Sciatic nerve (tissue), 2 donors: ENCODE measurements at regions not wholly inside any gene's neighbourhood (a gene's known extent, or its start where the extent isn't known, plus 50 kb on each side); places are given as distances from the start of the nearest gene placed in this dataset.
"Not testable (repeated sequence)": the region's sequence is repeated elsewhere in the genome, so short reads cannot be mapped to it uniquely, and the experiment has no call there.

Experiments used
- ATAC-seq: fragments of 200-7000 bp; cut with Tn5 transposase; one replicate; pipeline ENCODE4 v1.9.1; 2020; ENCODE audit warnings: mild to moderate bottlenecking, moderate library complexity
- DNase-seq: peaks from one replicate; pipeline ENCODE4 v3.0.0-alpha.2; 2020; ENCODE audit warnings: low spot score
- intact Hi-C: fragments of 100-400 bp; cut with DNase I; formaldehyde crosslinking; loops from one replicate; pipeline ENCODE4 v1.14.2; 2022
- donor health status: DM: no; HTN: no; CAD: no.
- donor health status: DM: no; HTN: no; CAD: no.

DNA sequence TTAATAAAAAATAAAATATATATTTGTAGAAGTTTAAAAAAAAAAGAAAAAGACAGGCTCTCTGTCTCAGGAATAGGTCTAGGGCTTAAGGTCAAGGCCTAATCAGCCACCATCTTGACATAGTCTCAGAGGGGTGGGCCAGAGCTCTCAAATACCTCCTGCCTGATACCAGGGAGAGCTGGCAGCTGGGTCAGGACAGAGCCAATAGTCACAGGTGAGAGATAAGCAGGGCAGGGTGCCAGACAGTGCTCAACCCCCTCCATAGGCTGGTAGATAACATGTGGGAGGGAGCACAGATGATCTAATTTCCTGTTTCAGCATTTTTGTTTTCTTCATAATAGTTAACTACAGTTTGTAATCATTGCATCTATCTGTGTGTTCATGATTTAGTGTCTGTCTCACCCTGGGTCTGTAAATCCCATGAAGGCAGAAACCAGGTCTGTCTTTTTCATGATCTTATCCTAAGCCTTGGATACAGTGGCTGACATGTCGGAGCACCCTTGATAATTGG, 152.0 kb upstream of the GRIK3 start:
- intact Hi-C loops = no loop called here
- DNase-seq (no peak), ATAC-seq (no peak)

- DNase-seq = no peak
- no peak for ATAC-seq
- intact Hi-C loops = no loop called here
These were observed 154.8 kb upstream of the GRIK3 start for GRCh38 chr1:37189111-37189510.

DNA sequence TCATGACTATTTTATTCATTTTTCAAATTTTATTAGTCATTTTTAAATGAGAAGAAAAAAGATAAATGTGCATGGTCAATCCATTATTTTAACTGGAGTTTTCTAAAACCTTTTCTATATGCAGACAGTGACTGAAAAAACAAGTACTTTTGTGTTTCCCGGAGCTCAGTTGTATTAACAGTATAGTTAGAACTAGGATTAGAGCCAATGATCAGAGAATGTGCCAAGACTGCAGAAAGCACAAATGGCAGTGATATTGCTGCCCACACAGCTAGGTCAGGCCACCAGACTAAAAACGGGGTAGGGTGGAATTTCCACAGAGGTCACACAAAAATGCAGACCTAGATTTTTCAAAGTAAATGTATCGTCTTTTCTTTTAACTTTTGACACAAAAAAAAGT, 163.1 kb upstream of the GRIK3 start:
- ATAC-seq = no peak
- DNase-seq = no peak
- intact Hi-C loops = no loop called here

DNA sequence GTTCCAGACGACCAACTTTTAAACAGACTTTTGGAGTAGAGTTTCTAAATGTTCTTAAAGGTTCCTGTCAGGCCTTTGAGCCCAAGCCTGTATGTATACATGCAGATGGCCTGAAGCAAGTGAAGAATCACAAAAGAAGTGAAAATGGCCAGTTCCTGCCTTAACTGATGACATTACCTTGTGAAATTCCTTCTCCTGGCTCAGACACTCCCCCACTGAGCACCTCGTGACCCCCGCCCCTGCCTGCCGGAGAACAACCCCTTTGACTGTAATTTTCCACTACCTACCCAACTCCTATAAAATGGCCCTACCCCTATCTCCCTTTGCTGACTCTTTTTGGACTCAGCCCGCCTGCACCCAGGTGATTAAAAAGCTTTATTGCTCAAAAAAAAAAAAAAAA, 180.0 kb upstream of the GRIK3 start:
- ATAC-seq, DNase-seq, intact Hi-C loops: not testable (repeated sequence)

DNA sequence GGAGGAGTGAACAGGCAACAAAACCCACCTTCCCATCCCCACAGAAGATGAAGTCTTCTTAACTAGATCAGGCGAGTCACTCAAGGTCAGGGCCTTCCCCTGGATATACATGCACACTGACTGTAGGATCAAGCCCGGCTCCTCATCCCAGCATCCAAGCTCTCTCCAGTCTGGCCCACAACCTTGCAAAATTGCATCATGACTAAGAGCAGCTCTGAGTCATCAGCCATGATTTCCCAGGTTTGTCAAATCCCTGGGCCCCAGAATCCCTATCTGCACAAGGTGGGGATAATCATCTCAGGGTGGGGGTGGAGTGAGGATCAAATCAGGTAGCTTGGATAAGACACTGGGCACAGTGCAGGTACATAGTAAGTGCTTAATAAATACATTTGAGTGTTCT, 199.3 kb upstream of the GRIK3 start:
- intact Hi-C loops = no loop called here
- ATAC-seq (no peak), DNase-seq (no peak)

DNA sequence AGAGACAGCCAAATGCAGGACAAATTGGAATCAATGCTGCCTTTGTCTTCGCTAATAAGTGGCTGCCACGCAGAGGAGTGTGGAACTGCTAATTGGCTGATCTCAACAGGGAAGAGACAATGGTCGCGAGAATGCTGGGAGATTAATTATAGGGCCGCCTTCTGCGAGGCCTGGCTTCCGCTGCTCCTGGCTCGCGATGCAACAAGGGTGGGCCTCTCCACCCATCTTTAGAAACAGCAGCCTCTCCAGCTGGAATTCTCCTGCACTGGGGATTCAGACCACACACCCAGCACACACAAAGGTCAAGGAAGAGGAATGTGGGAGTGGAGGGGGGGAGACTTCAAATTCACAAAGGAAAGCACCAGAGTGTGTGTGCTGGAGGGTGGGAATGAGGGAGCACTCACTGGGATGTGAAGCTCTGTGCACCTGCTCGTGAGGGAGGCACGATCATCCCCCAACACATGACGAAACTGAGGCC, 200.7 kb upstream of the GRIK3 start:
- intact Hi-C loops = no loop called here
- ATAC-seq (peak; percentile 91), DNase-seq (no peak)

DNA sequence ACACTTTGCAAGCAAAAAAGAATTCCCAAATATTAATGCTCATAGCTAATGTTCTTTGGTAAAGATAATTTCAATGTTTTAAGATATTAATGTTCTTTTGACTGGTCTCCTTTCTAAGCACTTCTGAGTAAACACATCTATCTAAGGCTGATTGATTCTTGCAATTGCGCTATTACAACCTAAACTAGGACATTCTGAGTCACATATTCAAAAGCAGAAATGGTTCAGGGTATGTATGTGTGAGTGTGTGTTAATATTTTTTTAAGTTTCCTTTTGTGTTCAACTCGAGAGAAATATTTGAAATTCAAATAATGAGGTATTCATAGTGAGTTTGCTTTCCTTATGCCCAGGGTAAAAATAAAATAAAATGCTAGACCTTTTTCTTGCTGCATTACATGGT, 203.6 kb upstream of the GRIK3 start:
- no peak for DNase-seq
- ATAC-seq = no peak
- intact Hi-C loops = no loop called here

DNA sequence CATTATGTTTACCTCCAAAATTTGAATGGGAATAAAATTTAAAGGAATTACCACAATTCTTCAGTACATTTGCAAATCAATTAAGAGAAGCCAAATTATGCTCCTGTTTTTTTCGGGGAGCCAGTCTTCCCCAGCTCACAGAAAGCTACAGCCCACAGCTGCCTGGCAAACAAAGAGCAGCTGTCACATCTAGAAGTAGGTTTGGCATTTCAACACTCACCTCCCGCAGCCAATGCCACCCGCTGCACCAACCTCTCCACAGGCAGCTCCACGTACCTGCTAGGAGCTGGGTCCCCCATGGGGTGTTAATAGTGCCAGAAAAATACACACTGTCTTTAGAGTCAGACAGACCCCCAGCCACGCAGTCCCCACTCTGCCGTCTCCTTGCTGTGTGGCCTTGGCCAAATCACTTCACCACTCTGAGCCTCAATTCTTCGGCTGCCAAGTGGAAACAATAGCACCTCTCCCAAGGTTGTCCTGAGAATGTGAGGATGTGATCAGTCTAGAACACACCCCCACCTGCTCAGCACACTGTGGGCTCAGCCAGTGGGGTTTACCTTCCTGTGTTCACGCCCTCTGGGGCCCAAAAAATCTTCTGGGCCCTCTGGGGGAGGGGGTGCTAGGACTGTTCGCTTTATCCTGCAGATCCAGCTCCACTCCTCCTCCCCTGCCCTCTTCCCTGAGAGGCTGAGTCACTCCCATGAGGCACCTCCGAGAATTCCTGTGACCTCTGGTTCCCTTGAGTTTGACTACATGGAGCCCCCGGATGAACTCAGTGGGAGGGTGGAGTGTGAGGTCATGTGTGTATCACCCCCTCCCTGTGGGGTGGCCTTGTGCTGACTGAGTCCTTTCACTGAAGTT, 204.3 kb upstream of the GRIK3 start:
- intact Hi-C loops = no loop called here
- ATAC-seq (no peak), DNase-seq (no peak)

GRCh38 chr1:37239225-37239740, 205.0 kb upstream of the GRIK3 start:
- ATAC-seq (no peak), DNase-seq (no peak)
- intact Hi-C loops = no loop called here

GRCh38 chr1:37240897-37241296, 206.6 kb upstream of the GRIK3 start:
- intact Hi-C loops = no loop called here
- no peak for DNase-seq
- no peak for ATAC-seq

GRCh38 chr1:37242501-37242900, 208.2 kb upstream of the GRIK3 start:
- no peak for DNase-seq
- ATAC-seq = no peak
- intact Hi-C loops = no loop called here

DNA sequence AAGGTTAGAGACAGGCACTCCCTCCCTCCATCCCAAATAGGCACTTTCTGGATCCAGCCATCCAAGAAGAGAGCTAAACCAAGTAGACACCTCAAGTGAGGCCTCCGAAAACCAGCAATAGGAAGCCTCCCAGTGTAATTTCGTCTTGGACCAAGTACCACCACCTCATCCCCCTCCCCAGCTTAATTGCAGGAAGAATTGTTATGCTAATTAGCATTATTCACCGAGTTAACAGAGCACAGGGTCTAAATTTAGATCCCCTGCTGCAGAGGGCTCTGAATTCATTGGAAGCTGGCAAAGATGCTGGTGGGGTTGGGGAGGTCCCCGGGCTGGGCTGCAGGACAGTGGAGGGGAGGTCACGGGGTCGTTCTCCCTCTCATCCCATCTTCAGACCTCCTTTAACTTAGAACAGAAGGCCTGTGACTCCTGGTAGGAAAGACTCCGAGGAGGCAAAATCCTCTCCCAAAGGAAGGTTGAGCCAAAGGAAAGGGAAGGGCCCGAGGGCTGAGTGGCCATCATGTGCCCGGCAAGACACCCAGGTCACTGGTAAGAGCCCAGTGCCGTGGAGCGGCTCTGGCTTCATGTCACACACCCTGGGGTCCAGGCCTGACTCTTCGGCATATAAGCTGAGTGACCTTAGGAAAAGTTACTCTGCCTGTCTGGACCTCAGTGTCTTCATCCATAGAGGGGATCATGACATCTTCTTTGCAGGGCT, 209.2 kb upstream of the GRIK3 start:
- no peak for ATAC-seq
- no peak for DNase-seq
- intact Hi-C loops = no loop called here

DNA sequence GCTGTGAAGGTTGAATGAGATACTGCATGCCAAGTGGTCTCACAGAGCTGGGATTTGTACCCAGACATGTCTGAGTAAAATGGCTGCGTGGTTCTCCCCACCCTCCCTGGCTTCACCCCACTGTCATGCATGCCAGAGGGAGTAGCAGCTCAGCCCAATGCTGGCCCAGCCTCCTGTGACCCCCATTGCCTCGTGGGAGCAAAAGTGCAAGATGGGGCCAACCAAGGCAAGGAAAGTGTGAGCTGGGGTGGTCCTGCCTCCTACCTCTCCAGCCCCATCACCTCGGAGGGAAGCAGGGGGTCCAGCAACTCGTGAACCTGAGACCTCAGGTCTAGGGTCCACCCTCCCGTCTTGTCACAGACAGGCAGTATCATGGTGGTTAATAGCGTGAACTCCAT, 209.8 kb upstream of the GRIK3 start:
- DNase-seq (no peak), ATAC-seq (no peak)
- intact Hi-C loops = no loop called here

- DNase-seq = no peak
- ATAC-seq = no peak
- intact Hi-C loops = no loop called here
These were observed 210.5 kb upstream of the GRIK3 start for GRCh38 chr1:37244815-37245214.

- intact Hi-C loops = no loop called here
These were observed 212.3 kb upstream of the GRIK3 start for GRCh38 chr1:37246631-37247030.

GRCh38 chr1:37250371-37250770, 216.1 kb upstream of the GRIK3 start:
- no peak for DNase-seq
- intact Hi-C loops = no loop called here
- ATAC-seq = no peak

More at GRCh38 chr1:37246631-37247030, 212.3 kb upstream of the GRIK3 start:
- no peak for DNase-seq
- ATAC-seq = no peak

DNA sequence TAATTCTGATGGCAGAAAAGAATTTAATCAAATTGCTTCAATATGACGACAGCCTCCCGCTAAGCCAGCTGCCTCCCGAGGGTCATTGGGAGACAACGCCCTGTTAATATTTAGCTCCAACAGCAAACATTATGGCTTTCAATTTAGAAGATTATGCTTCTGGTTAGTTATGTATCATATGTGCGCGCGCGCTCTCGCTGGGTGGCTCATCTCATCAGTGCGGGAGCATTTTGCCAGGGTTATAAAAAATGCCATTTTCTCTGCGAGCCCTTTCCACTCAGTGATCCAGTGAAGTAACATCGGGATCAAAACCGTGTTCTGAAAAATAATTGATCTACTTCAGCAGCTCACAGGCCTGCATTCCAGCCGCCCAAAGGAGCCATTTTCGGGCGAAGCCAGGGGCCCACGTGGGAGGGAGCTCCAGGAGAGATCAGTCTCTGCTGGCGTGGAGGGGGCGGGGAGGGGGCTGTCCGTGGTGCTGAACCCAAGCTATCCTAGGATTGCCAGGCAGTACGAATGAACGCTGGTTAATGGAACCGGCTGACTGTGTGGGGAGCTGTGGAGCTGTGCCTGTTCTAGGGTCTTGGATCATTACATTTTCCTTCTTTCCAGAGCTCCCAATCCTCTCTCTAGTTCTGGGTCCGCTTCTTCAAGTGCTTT, 219.1 kb upstream of the ZC3H12A start:
- intact Hi-C loops = no loop called here
- DNase-seq (peak; percentile 73), ATAC-seq (no peak)

DNA sequence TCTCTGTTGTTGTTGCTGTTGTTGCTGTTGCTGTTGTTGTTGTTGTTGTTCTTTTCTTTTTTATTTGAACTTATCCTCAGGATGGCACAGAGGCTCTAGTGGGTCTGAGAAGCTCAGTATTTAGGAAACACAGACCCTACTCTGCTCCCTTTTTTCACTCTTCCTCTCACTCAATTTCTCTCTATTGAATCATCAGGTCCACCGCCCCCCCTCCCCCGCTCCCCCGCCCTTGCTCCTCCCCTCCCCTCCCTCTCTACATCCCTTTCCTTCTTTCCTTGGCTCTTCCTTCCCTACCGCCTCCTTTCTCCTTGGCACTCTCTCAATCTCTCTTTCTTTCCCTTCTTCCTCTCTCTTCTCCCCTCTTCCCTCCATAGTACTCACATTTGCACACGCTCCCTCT, 218.5 kb upstream of the ZC3H12A start:
- intact Hi-C loops = no loop called here
- DNase-seq (no peak), ATAC-seq (no peak)

DNA sequence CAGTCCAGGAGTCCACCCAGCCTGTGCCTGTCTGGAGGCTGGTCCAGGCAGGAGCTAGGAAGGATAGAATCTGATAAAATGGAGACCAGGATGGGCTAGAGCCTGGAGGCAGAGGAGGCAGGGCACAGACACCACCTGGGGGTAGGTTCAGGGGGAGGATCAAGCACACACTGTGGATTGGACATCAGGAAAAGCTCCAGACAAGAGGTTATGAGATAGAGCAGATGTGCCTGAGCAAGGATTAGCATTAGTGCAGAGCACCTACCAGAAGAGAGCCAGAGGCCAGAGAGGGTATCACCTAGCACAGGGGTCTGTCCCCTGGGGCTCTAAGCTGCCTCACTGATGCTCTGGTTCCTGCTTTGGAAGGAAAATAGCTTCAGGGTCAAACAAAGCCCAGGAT, 216.7 kb upstream of the ZC3H12A start:
- ATAC-seq (no peak), DNase-seq (no peak)
- intact Hi-C loops = no loop called here

DNA sequence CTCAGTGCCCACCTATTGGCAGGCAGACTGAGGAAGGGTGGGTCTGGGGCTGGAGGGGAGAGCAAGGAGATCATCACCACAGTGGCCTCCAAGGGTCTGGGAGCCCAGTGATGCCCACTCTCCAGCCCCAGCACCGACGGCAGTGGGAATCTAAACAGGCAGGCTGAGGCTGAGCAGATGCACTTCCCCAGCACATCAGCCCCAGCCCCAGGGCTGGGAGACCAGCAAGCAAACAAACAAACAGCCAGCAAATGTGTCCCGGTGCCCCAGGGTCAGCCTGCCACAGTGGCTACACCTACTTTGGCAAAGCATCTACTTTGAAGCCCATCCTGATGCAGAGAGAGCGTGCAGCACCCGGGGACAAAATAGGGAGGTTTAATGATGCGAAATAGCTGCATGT, 216.3 kb upstream of the ZC3H12A start:
- no peak for ATAC-seq
- no peak for DNase-seq
- intact Hi-C loops = no loop called here
